ENCODE measurements at regions not wholly inside any gene's neighbourhood (a gene's known extent, or its start where the extent isn't known, plus 50 kb on each side); places are given as distances from the start of the nearest gene placed in this dataset.

- Mint-ChIP-seq H3K36me3 (ENCODE audit: low read depth) (no peaks in the 10 kb centered on the region), H3K4me3 (no peak overlapping the region), H3K9me3 (ENCODE audit: insufficient read depth) (no peaks in the 10 kb centered on the region), H3K4me1 (ENCODE audit: low read depth) (no peaks in the 10 kb centered on the region), H3K27ac (no peak overlapping the region), H3K27me3 (ENCODE audit: low read depth) (no peaks in the 10 kb centered on the region)
- no peak for DNase-seq
- POLR2A ChIA-PET = no interaction called here
- no peak for ATAC-seq
- CTCF ChIA-PET = no interaction called here
These were observed 611.0 kb downstream of the TSN start for GRCh38 chr2:122366427-122366826.

- Mint-ChIP-seq H3K36me3 (ENCODE audit: low read depth) (no peaks in the 10 kb centered on the region), H3K4me3 (no peak overlapping the region), H3K4me1 (ENCODE audit: low read depth) (no peaks in the 10 kb centered on the region), H3K9me3 (ENCODE audit: insufficient read depth) (no peaks in the 10 kb centered on the region), H3K27ac (no peak overlapping the region), H3K27me3 (ENCODE audit: low read depth) (no peaks in the 10 kb centered on the region)
- ATAC-seq (no peak), DNase-seq (no peak)
- ChIA-PET POLR2A (no interaction called here), CTCF (no interaction called here)
These were observed 611.7 kb downstream of the TSN start for GRCh38 chr2:122366969-122367645.

GRCh38 chr2:122367646-122368010 is 612.2 kb downstream of the TSN start:
- no peak overlapping the region for H3K4me3 Mint-ChIP-seq
- DNase-seq (no peak), ATAC-seq (no peak)
- H3K27me3 Mint-ChIP-seq (ENCODE audit: low read depth) = no peaks in the 10 kb centered on the region
- ChIA-PET POLR2A (no interaction called here), CTCF (no interaction called here)
- no peaks in the 10 kb centered on the region for H3K9me3 Mint-ChIP-seq (ENCODE audit: insufficient read depth)
- no peaks in the 10 kb centered on the region for H3K36me3 Mint-ChIP-seq (ENCODE audit: low read depth)
- H3K4me1 Mint-ChIP-seq (ENCODE audit: low read depth) = no peaks in the 10 kb centered on the region
- no peak overlapping the region for H3K27ac Mint-ChIP-seq

GRCh38 chr2:122368576-122369243 is 613.3 kb downstream of the TSN start:
- no peak for ATAC-seq
- no peak overlapping the region for H3K4me3 Mint-ChIP-seq

GRCh38 chr2:122378521-122378920 is 623.1 kb downstream of the TSN start:
- ChIA-PET POLR2A (no interaction called here), CTCF (no interaction called here)
- no peak overlapping the region for H3K27ac Mint-ChIP-seq
- ATAC-seq (no peak), DNase-seq (no peak)
- H3K4me1 Mint-ChIP-seq (ENCODE audit: low read depth) = no peaks in the 10 kb centered on the region
- H3K36me3 Mint-ChIP-seq (ENCODE audit: low read depth) = no peaks in the 10 kb centered on the region
- H3K4me3 Mint-ChIP-seq = no peak overlapping the region
- H3K9me3 Mint-ChIP-seq (ENCODE audit: insufficient read depth) = no peaks in the 10 kb centered on the region
- H3K27me3 Mint-ChIP-seq (ENCODE audit: low read depth) = no peaks in the 10 kb centered on the region

More at GRCh38 chr2:122368576-122369243, 613.3 kb downstream of the TSN start:
- Mint-ChIP-seq H3K4me1 (ENCODE audit: low read depth) (no peaks in the 10 kb centered on the region), H3K27ac (no peak overlapping the region), H3K9me3 (ENCODE audit: insufficient read depth) (no peaks in the 10 kb centered on the region), H3K36me3 (ENCODE audit: low read depth) (no peaks in the 10 kb centered on the region), H3K27me3 (ENCODE audit: low read depth) (no peaks in the 10 kb centered on the region)
- CTCF ChIA-PET = no interaction called here
- POLR2A ChIA-PET = no interaction called here
- DNase-seq = no peak

GRCh38 chr2:122384768-122385333 is 629.4 kb downstream of the TSN start:
- no peak overlapping the region for H3K27ac Mint-ChIP-seq
- no peaks in the 10 kb centered on the region for H3K9me3 Mint-ChIP-seq (ENCODE audit: insufficient read depth)
- no peak overlapping the region for H3K4me3 Mint-ChIP-seq
- ATAC-seq (no peak), DNase-seq (no peak)
- POLR2A ChIA-PET = no interaction called here
- H3K27me3 Mint-ChIP-seq (ENCODE audit: low read depth) = no peaks in the 10 kb centered on the region
- H3K36me3 Mint-ChIP-seq (ENCODE audit: low read depth) = no peaks in the 10 kb centered on the region
- H3K4me1 Mint-ChIP-seq (ENCODE audit: low read depth) = no peaks in the 10 kb centered on the region
- CTCF ChIA-PET = no interaction called here

GRCh38 chr2:122388208-122388607 is 632.8 kb downstream of the TSN start:
- POLR2A ChIA-PET = no interaction called here
- H3K9me3 Mint-ChIP-seq (ENCODE audit: insufficient read depth) = no peaks in the 10 kb centered on the region
- ATAC-seq (no peak), DNase-seq (no peak)
- H3K36me3 Mint-ChIP-seq (ENCODE audit: low read depth) = no peaks in the 10 kb centered on the region
- CTCF ChIA-PET = no interaction called here
- H3K4me3 Mint-ChIP-seq = no peak overlapping the region
- no peaks in the 10 kb centered on the region for H3K4me1 Mint-ChIP-seq (ENCODE audit: low read depth)
- no peak overlapping the region for H3K27ac Mint-ChIP-seq
- no peaks in the 10 kb centered on the region for H3K27me3 Mint-ChIP-seq (ENCODE audit: low read depth)

GRCh38 chr2:122389694-122390093 is 634.2 kb downstream of the TSN start:
- no peaks in the 10 kb centered on the region for H3K36me3 Mint-ChIP-seq (ENCODE audit: low read depth)
- ChIA-PET POLR2A (no interaction called here), CTCF (no interaction called here)
- no peaks in the 10 kb centered on the region for H3K27me3 Mint-ChIP-seq (ENCODE audit: low read depth)
- H3K4me1 Mint-ChIP-seq (ENCODE audit: low read depth) = no peaks in the 10 kb centered on the region
- H3K4me3 Mint-ChIP-seq = no peak overlapping the region
- no peaks in the 10 kb centered on the region for H3K9me3 Mint-ChIP-seq (ENCODE audit: insufficient read depth)
- DNase-seq = no peak
- no peak for ATAC-seq
- no peak overlapping the region for H3K27ac Mint-ChIP-seq

- H3K36me3 Mint-ChIP-seq (ENCODE audit: low read depth) = no peaks in the 10 kb centered on the region
- ChIA-PET POLR2A (no interaction called here), CTCF (no interaction called here)
- no peaks in the 10 kb centered on the region for H3K4me1 Mint-ChIP-seq (ENCODE audit: low read depth)
- ATAC-seq (no peak), DNase-seq (no peak)
- no peak overlapping the region for H3K27ac Mint-ChIP-seq
- H3K4me3 Mint-ChIP-seq = no peak overlapping the region
- H3K9me3 Mint-ChIP-seq (ENCODE audit: insufficient read depth) = no peaks in the 10 kb centered on the region
- H3K27me3 Mint-ChIP-seq (ENCODE audit: low read depth) = no peaks in the 10 kb centered on the region
These were observed 635.0 kb downstream of the TSN start for GRCh38 chr2:122390406-122390805.

- Mint-ChIP-seq H3K36me3 (ENCODE audit: low read depth) (no peaks in the 10 kb centered on the region), H3K4me1 (ENCODE audit: low read depth) (no peaks in the 10 kb centered on the region), H3K4me3 (no peak overlapping the region), H3K9me3 (ENCODE audit: insufficient read depth) (no peaks in the 10 kb centered on the region), H3K27me3 (ENCODE audit: low read depth) (no peaks in the 10 kb centered on the region), H3K27ac (no peak overlapping the region)
- POLR2A ChIA-PET = no interaction called here
- no peak for DNase-seq
- CTCF ChIA-PET = no interaction called here
- ATAC-seq = no peak
These were observed 636.3 kb downstream of the TSN start for GRCh38 chr2:122391726-122392125.

GRCh38 chr2:122395687-122396086 is 640.2 kb downstream of the TSN start:
- ChIA-PET CTCF (no interaction called here), POLR2A (no interaction called here)
- no peak overlapping the region for H3K4me3 Mint-ChIP-seq
- no peak for ATAC-seq
- no peaks in the 10 kb centered on the region for H3K4me1 Mint-ChIP-seq (ENCODE audit: low read depth)
- no peak for DNase-seq
- H3K9me3 Mint-ChIP-seq (ENCODE audit: insufficient read depth) = peaks cover 4% of the 10 kb centered on the region
- H3K36me3 Mint-ChIP-seq (ENCODE audit: low read depth) = no peaks in the 10 kb centered on the region
- no peak overlapping the region for H3K27ac Mint-ChIP-seq
- H3K27me3 Mint-ChIP-seq (ENCODE audit: low read depth) = no peaks in the 10 kb centered on the region

GRCh38 chr2:122411231-122411630 is 655.8 kb downstream of the TSN start:
- DNase-seq (no peak), ATAC-seq (no peak)
- no peak overlapping the region for H3K27ac Mint-ChIP-seq
- no peaks in the 10 kb centered on the region for H3K4me1 Mint-ChIP-seq (ENCODE audit: low read depth)
- no peaks in the 10 kb centered on the region for H3K27me3 Mint-ChIP-seq (ENCODE audit: low read depth)
- peaks cover 7% of the 10 kb centered on the region for H3K9me3 Mint-ChIP-seq (ENCODE audit: insufficient read depth)
- ChIA-PET POLR2A (no interaction called here), CTCF (no interaction called here)
- H3K4me3 Mint-ChIP-seq = no peak overlapping the region
- no peaks in the 10 kb centered on the region for H3K36me3 Mint-ChIP-seq (ENCODE audit: low read depth)

- peaks cover 7% of the 10 kb centered on the region for H3K9me3 Mint-ChIP-seq (ENCODE audit: insufficient read depth)
- ChIA-PET CTCF (interaction anchor here (0.7 kb wide), 1 partner anchor 37 kb away, joined by 3 read pairs; no protein-coding TSS in a partner anchor), POLR2A (no interaction called here)
- no peaks in the 10 kb centered on the region for H3K27me3 Mint-ChIP-seq (ENCODE audit: low read depth)
- no peaks in the 10 kb centered on the region for H3K4me1 Mint-ChIP-seq (ENCODE audit: low read depth)
- H3K4me3 Mint-ChIP-seq = no peak overlapping the region
- DNase-seq (no peak), ATAC-seq (no peak)
- no peak overlapping the region for H3K27ac Mint-ChIP-seq
- H3K36me3 Mint-ChIP-seq (ENCODE audit: low read depth) = no peaks in the 10 kb centered on the region
These were observed 656.9 kb downstream of the TSN start for GRCh38 chr2:122412360-122412759.

All from activated CD8-positive, alpha-beta T cell treated with anti-CD3 and anti-CD28 coated beads, Interleukin-2, amount 10 ng/mL, durations not matched to agents 7 days and 5 days (primary cell).